H9 (cell line): ENCODE measurements at regions not wholly inside any gene's neighbourhood (a gene's known extent, or its start where the extent isn't known, plus 50 kb on each side); places are given as distances from the start of the nearest gene placed in this dataset.

Experiments
- DNase-seq: peaks from one replicate; pipeline ENCODE4 v3.0.0-alpha.2; 2017
- H2AFZ ChIP-seq: one replicate; pipeline ENCODE4 v1.6.1; 2013; ENCODE audit warnings: mild to moderate bottlenecking, low read length, control low read depth, moderate library complexity
- H2AK5ac ChIP-seq: 2 replicates; pipeline ENCODE4 v1.6.1; 2013; ENCODE audit warnings: low read length, control low read depth, mixed read lengths; ENCODE audit not compliant: insufficient read length
- H2BK120ac ChIP-seq: one replicate; pipeline ENCODE4 v1.6.1; 2013; ENCODE audit warnings: low read depth, mild to moderate bottlenecking, low read length, control low read depth, inconsistent platforms; ENCODE audit not compliant: poor library complexity, severe bottlenecking
- H2BK12ac ChIP-seq: 2 replicates; pipeline ENCODE4 v1.6.1; 2013; ENCODE audit warnings: low read length, control low read depth, mixed read lengths, low read depth; ENCODE audit not compliant: insufficient read length
- H2BK15ac ChIP-seq: 2 replicates; pipeline ENCODE4 v1.6.1; 2013; ENCODE audit warnings: low read depth, low read length, control low read depth
- H2BK20ac ChIP-seq: one replicate; pipeline ENCODE4 v1.6.1; 2013; ENCODE audit warnings: low read depth, mild to moderate bottlenecking, low read length, control low read depth, inconsistent platforms; ENCODE audit not compliant: poor library complexity, severe bottlenecking
- H2BK5ac ChIP-seq: 2 replicates; pipeline ENCODE4 v1.6.1; 2013; ENCODE audit warnings: low read length, control low read depth, mixed read lengths; ENCODE audit not compliant: insufficient read length
- H3K14ac ChIP-seq: 2 replicates; pipeline ENCODE4 v1.6.1; 2013; ENCODE audit warnings: low read length, control low read depth; ENCODE audit not compliant: insufficient read depth
- H3K18ac ChIP-seq: 2 replicates; pipeline ENCODE4 v1.6.1; 2013; ENCODE audit warnings: low read depth, mild to moderate bottlenecking, mixed read lengths, low read length, control low read depth; ENCODE audit not compliant: insufficient read length
- H3K23ac ChIP-seq: 2 replicates; pipeline ENCODE4 v1.6.1; 2013; ENCODE audit warnings: low read length, control low read depth, mixed read lengths, low read depth; ENCODE audit not compliant: insufficient read length
- H3K23me2 ChIP-seq: 2 replicates; pipeline ENCODE4 v1.6.1; 2013; ENCODE audit warnings: low read depth, mild to moderate bottlenecking, mixed read lengths, low read length, control low read depth; ENCODE audit not compliant: insufficient read length, poor library complexity, severe bottlenecking
- H3K27ac ChIP-seq: 2 replicates; pipeline ENCODE4 v1.5.1; 2013; ENCODE audit warnings: low read length, control low read depth, mixed read lengths, low read depth; ENCODE audit not compliant: insufficient read length
- H3K27me3 ChIP-seq: 2 replicates; pipeline ENCODE4 v1.6.1; 2013; ENCODE audit warnings: low read length, control low read depth, inconsistent platforms; ENCODE audit not compliant: insufficient read depth
- H3K4ac ChIP-seq: 2 replicates; pipeline ENCODE4 v1.6.1; 2013; ENCODE audit warnings: low read depth, mild to moderate bottlenecking, control low read depth, inconsistent platforms, low read length, moderate library complexity
- H3K4me1 ChIP-seq: 2 replicates; pipeline ENCODE4 v1.6.1; 2013; ENCODE audit warnings: low read length, control low read depth, inconsistent platforms; ENCODE audit not compliant: insufficient read depth
- H3K4me2 ChIP-seq: 2 replicates; pipeline ENCODE4 v1.6.1; 2013; ENCODE audit warnings: low read length, control low read depth, mixed read lengths; ENCODE audit not compliant: insufficient read length, insufficient read depth
- H3K56ac ChIP-seq: 2 replicates; pipeline ENCODE4 v1.6.1; 2013; ENCODE audit warnings: low read depth, mild to moderate bottlenecking, mixed read lengths, low read length, control low read depth; ENCODE audit not compliant: insufficient read length
- H3K79me1 ChIP-seq: 2 replicates; pipeline ENCODE4 v1.6.1; 2013; ENCODE audit warnings: low read depth, mild to moderate bottlenecking, moderate library complexity, low read length, control low read depth, inconsistent platforms; ENCODE audit not compliant: insufficient read depth, poor library complexity, severe bottlenecking
- H3K79me2 ChIP-seq: 2 replicates; pipeline ENCODE4 v1.6.1; 2013; ENCODE audit warnings: low read length, control low read depth, inconsistent platforms; ENCODE audit not compliant: insufficient read depth
- H3K9ac ChIP-seq: 2 replicates; pipeline ENCODE4 v1.6.1; 2013; ENCODE audit warnings: low read length, control low read depth, mixed read lengths; ENCODE audit not compliant: insufficient read length; ENCODE audit errors: extremely low read depth
- H3K9me3 ChIP-seq: one replicate; pipeline ENCODE4 v1.6.1; 2013; ENCODE audit warnings: low read depth, low read length, inconsistent platforms; ENCODE audit not compliant: control insufficient read depth
- H3T11ph ChIP-seq: one replicate; pipeline ENCODE4 v1.6.1; 2013; ENCODE audit warnings: mild to moderate bottlenecking, low read length, control low read depth, inconsistent platforms
- H4K20me1 ChIP-seq: one replicate; pipeline ENCODE4 v1.6.1; 2013; ENCODE audit not compliant: control insufficient read depth, insufficient read length, insufficient read depth
- H4K5ac ChIP-seq: 2 replicates; pipeline ENCODE4 v1.6.1; 2013; ENCODE audit warnings: low read depth, mild to moderate bottlenecking, mixed read lengths, low read length, control low read depth; ENCODE audit not compliant: insufficient read length
- H4K8ac ChIP-seq: replicated peaks from 2 replicates; pipeline ENCODE4 v1.6.1; 2013; ENCODE audit warnings: low read length, control low read depth, mixed read lengths, low read depth; ENCODE audit not compliant: insufficient read length
- H4K91ac ChIP-seq: 2 replicates; pipeline ENCODE4 v1.6.1; 2013; ENCODE audit warnings: low read depth, mild to moderate bottlenecking, moderate library complexity, mixed read lengths, low read length, control low read depth; ENCODE audit not compliant: insufficient read length
- H3K27ac Mint-ChIP-seq, 3 experiments: 2 replicates in 2 of 3; 3 replicates in 1 of 3; pipeline ENCODE4 v1.8.0; 2020 to 2021; ENCODE audit warnings: mixed read lengths in 3 of 3, mild to moderate bottlenecking in 1 of 3, moderate library complexity in 1 of 3
- H3K27me3 Mint-ChIP-seq: 2 replicates; pipeline ENCODE4 v1.8.0; 2021; ENCODE audit warnings: low read depth, mild to moderate bottlenecking, moderate library complexity, mixed read lengths
- H3K36me3 Mint-ChIP-seq, 3 experiments: 2 replicates in 2 of 3; 3 replicates in 1 of 3; pipeline ENCODE4 v1.8.0; 2020 to 2021; ENCODE audit warnings: low read depth in 3 of 3, mixed read lengths in 3 of 3; ENCODE audit not compliant: insufficient read depth in 1 of 3
- H3K4me1 Mint-ChIP-seq, 2 experiments: 2 replicates each; pipeline ENCODE4 v1.8.0; 2020; ENCODE audit warnings: mixed read lengths in 2 of 2
- H3K4me3 Mint-ChIP-seq, 2 experiments: 2 replicates in 1 of 2; 3 replicates in 1 of 2; pipeline ENCODE4 v1.8.0; 2020 to 2021; ENCODE audit warnings: mild to moderate bottlenecking in 2 of 2, mixed read lengths in 2 of 2, moderate library complexity in 1 of 2
- H3K9me3 Mint-ChIP-seq, 2 experiments: 2 replicates in 1 of 2; 3 replicates in 1 of 2; pipeline ENCODE4 v1.8.0; 2020; ENCODE audit warnings: mild to moderate bottlenecking in 2 of 2, mixed read lengths in 2 of 2, moderate library complexity in 1 of 2
- CTCF ChIP-seq: fragments of 200-600 bp; sonication (generic); conservative IDR thresholded peaks from 3 replicates; pipeline ENCODE4 v1.8.0; 2021; ENCODE audit warnings: antibody characterized with exemption, mild to moderate bottlenecking
- WGBS: extraction: QIAGEN DNeasy Blood & Tissue Kit; methylation state at CpG from one replicate; pipeline ENCODE4 v1.1.7; 2013; ENCODE audit warnings: missing lambda C conversion rate, low lambda C conversion rate, mixed read lengths; ENCODE audit not compliant: insufficient read length; ENCODE audit errors: extremely low coverage; 5-methylcytosine and 5-hydroxymethylcytosine counted together

- H3K9ac ChIP-seq = no peak overlapping the region
- no peak overlapping the region for H3T11ph ChIP-seq
- no peak overlapping the region for H4K5ac ChIP-seq
- no peaks in the 10 kb centered on the region for H3K79me2 ChIP-seq
- H2BK12ac ChIP-seq = no peak overlapping the region
- no peak overlapping the region for H2BK20ac ChIP-seq
- no peak overlapping the region for H2AFZ ChIP-seq
- H2AK5ac ChIP-seq = no peak overlapping the region
- no peak overlapping the region for H3K4me3 Mint-ChIP-seq
- H3K4me1 ChIP-seq = no peaks in the 10 kb centered on the region
- no peaks in the 10 kb centered on the region for H3K79me1 ChIP-seq
- H3K23ac ChIP-seq = no peak overlapping the region
- H3K4me2 ChIP-seq = no peak overlapping the region
- no peak overlapping the region for H4K91ac ChIP-seq
- no peaks in the 10 kb centered on the region for H3K4me1 Mint-ChIP-seq
- no peak overlapping the region for H3K4ac ChIP-seq
- H2BK5ac ChIP-seq = no peak overlapping the region
- no peak overlapping the region for H3K14ac ChIP-seq
- H3K36me3 Mint-ChIP-seq = no peaks in the 10 kb centered on the region
- no peak overlapping the region for H4K8ac ChIP-seq
- no peak overlapping the region for H3K27ac Mint-ChIP-seq
- H3K27me3 Mint-ChIP-seq = peaks cover 47% of the 10 kb centered on the region
- H2BK120ac ChIP-seq = no peak overlapping the region
- H3K18ac ChIP-seq = no peak overlapping the region
- no peaks in the 10 kb centered on the region; a peak in 2 of 5 replicates for H3K9me3 Mint-ChIP-seq
- WGBS = no CpG with 5 or more reads among the region's 8 CpGs
- no peak overlapping the region for H2BK15ac ChIP-seq
- no peak overlapping the region for H3K27ac ChIP-seq
- DNase-seq = no peak
- H3K9me3 ChIP-seq = no peaks in the 10 kb centered on the region
- no peak for TF ChIP-seq CTCF
- H4K20me1 ChIP-seq = no peaks in the 10 kb centered on the region
- no peaks in the 10 kb centered on the region for H3K23me2 ChIP-seq
- H3K56ac ChIP-seq = no peak overlapping the region
- no peaks in the 10 kb centered on the region; the same call in 1 of the 2 replicates for H3K27me3 ChIP-seq
These were observed 180.5 kb upstream of the CADM1 start for GRCh38 chr11:115684699-115685098.
